ENCODE measurements at regions not wholly inside any gene's neighbourhood (a gene's known extent, or its start where the extent isn't known, plus 50 kb on each side); places are given as distances from the start of the nearest gene placed in this dataset.

- TF ChIP-seq SIRT6 (IDR thresholded peaks at IDR 0.05; ENCODE audit: low read length) (no peak), SIX5 (IDR thresholded peaks at IDR 0.05; ENCODE audit: low read depth, low read length) (no peak)
Observed at GRCh38 chr9:99447951-99448350, 225.9 kb downstream of the SEC61B start (continued).
